Spleen (tissue), 7 donors: ENCODE measurements at regions not wholly inside any gene's neighbourhood (a gene's known extent, or its start where the extent isn't known, plus 50 kb on each side); places are given as distances from the start of the nearest gene placed in this dataset.
"Not testable (repeated sequence)": the region's sequence is repeated elsewhere in the genome, so short reads cannot be mapped to it uniquely, and the experiment has no call there.

ENCODE experiments used
- CTCF ChIP-seq, 11 experiments: fragments of 200-600 bp in 7 of 11; fragments of 450-650 bp in 4 of 11; sonication (generic) in 4 of 11; IDR thresholded peaks in 8 of 11; conservative IDR thresholded peaks in 3 of 11; 1 replicate in 7 of 11; 2 replicates in 4 of 11; pipeline versions ENCODE4 v1.4.0 to v1.8.0; 2016 to 2021; ENCODE audit warnings: antibody characterized with exemption in 11 of 11, inconsistent platforms in 4 of 11, mild to moderate bottlenecking in 1 of 11
- POLR2A ChIP-seq, 3 donors: fragments of 450-650 bp; IDR thresholded peaks; one replicate each; pipeline ENCODE4 v1.5.1; 2017; ENCODE audit warnings: antibody characterized with exemption in 3 of 3, mild to moderate bottlenecking in 1 of 3
- POLR2AphosphoS5 ChIP-seq, 3 donors: sonication (generic); formaldehyde crosslinking; IDR thresholded peaks; one replicate each; pipeline ENCODE4 v1.5.1; 2017; ENCODE audit warnings: antibody characterized with exemption in 3 of 3
- donor health status: DM: no; HTN: no; CAD: no; lungs with moderate emphysema.
- donor health status: DM: no; HTN: no; CAD: no.
- donor health status: DM: no; HTN: no; CAD: no.

- TF ChIP-seq POLR2AphosphoS5 (IDR thresholded peaks at IDR 0.05); CTCF (IDR thresholded peaks at IDR 0.05 in 8 of 11, conservative IDR thresholded peaks at IDR 0.05 in 3 of 11); POLR2A (IDR thresholded peaks at IDR 0.05): not testable (repeated sequence)
These were observed 73.1 kb downstream of the ADCYAP1 start for GRCh38 chr18:977732-978131.
